Natural killer cell (primary cell): ENCODE measurements at regions not wholly inside any gene's neighbourhood (a gene's known extent, or its start where the extent isn't known, plus 50 kb on each side); places are given as distances from the start of the nearest gene placed in this dataset.

ENCODE experiments used
- ATAC-seq, 3 donors: fragments of 150-1000 bp in 2 of 3; fragments of 200-7000 bp in 1 of 3; cut with Tn5 transposase; 1 replicate in 1 of 3; 2 replicates in 2 of 3; pipeline ENCODE4 v1.10.0; 2021; ENCODE audit warnings: mild to moderate bottlenecking in 2 of 3, moderate library complexity in 2 of 3
- DNase-seq, 2 donors: peaks; one replicate each; pipeline versions ENCODE4 v3.0.0 to v3.0.0-alpha.2; 2013 to 2021; ENCODE audit warnings: mixed read lengths in 1 of 2
- H3K27ac ChIP-seq: one replicate; pipeline ENCODE4 v1.5.1; 2013; ENCODE audit warnings: mild to moderate bottlenecking, low read length
- H3K27me3 ChIP-seq: one replicate; pipeline ENCODE4 v1.6.1; 2013; ENCODE audit warnings: low read length; ENCODE audit not compliant: control insufficient read depth, insufficient read depth
- H3K36me3 ChIP-seq: one replicate; pipeline ENCODE4 v1.6.1; 2013; ENCODE audit warnings: low read length; ENCODE audit not compliant: control insufficient read depth, insufficient read depth
- H3K4me1 ChIP-seq: one replicate; pipeline ENCODE4 v1.6.1; 2013; ENCODE audit warnings: low read length; ENCODE audit not compliant: control insufficient read depth, insufficient read depth
- H3K4me3 ChIP-seq: one replicate; pipeline ENCODE4 v1.5.1; 2013; ENCODE audit warnings: low read length
- H3K9me3 ChIP-seq: one replicate; pipeline ENCODE4 v1.6.1; 2013; ENCODE audit warnings: low read length; ENCODE audit not compliant: control insufficient read depth, insufficient read depth
- H3K27ac Mint-ChIP-seq, 2 donors: one replicate each; pipeline ENCODE4 v1.8.0; 2022; ENCODE audit warnings: mild to moderate bottlenecking in 2 of 2, mixed read lengths in 2 of 2, moderate library complexity in 1 of 2
- H3K27me3 Mint-ChIP-seq, 2 donors: one replicate each; pipeline ENCODE4 v1.8.0; 2022; ENCODE audit warnings: low read depth in 2 of 2, mixed read lengths in 2 of 2
- H3K36me3 Mint-ChIP-seq: one replicate; pipeline ENCODE4 v1.8.0; 2022; ENCODE audit warnings: mixed read lengths
- H3K4me1 Mint-ChIP-seq, 2 donors: one replicate each; pipeline ENCODE4 v1.8.0; 2022; ENCODE audit warnings: mixed read lengths in 2 of 2
- H3K4me3 Mint-ChIP-seq: one replicate; pipeline ENCODE4 v1.8.0; 2022; ENCODE audit warnings: mild to moderate bottlenecking, moderate library complexity, mixed read lengths
- H3K9me3 Mint-ChIP-seq, 2 donors: one replicate each; pipeline ENCODE4 v1.8.0; 2022; ENCODE audit warnings: mixed read lengths in 2 of 2
- CTCF ChIP-seq: fragments of 200-600 bp; IDR thresholded peaks from one replicate; pipeline ENCODE4 v1.8.0; 2022; ENCODE audit warnings: antibody characterized with exemption
- WGBS: methylation state at CpG from one replicate; pipeline ENCODE4 v1.1.7; 2013; ENCODE audit warnings: missing lambda C conversion rate; ENCODE audit not compliant: insufficient coverage; 5-methylcytosine and 5-hydroxymethylcytosine counted together
- intact Hi-C: fragments of 100-400 bp; cut with micrococcal nuclease; formaldehyde crosslinking; loops from one replicate; pipeline ENCODE4 v1.14.2; 2022

DNA sequence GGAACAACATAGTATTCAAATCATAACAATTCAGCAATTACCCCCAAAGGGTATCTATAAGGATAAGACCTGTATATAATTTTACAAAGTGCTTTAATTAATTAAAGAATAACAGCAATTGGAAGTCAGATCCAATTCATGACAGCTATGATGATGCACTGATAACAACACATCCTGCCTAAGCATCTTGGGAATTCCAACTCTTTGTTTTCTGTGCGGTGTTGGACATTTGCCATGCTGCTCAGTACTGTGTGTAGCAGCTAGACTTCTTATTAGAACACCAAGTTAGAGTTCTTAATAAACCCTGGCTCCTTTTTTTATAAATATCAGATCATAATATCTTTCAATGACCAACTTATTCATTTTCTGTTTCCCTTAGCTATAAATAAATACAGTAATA lies 209.0 kb downstream of the SEC61B start:
- no peak for TF ChIP-seq CTCF
- no peak overlapping the region for H3K4me3 Mint-ChIP-seq
- intact Hi-C loops: no loop called here

GRCh38 chr9:99432075-99432474 lies 210.0 kb downstream of the SEC61B start:
- Histone ChIP-seq H3K9me3 (no peaks in the 10 kb centered on the region), H3K27me3 (no peaks in the 10 kb centered on the region), H3K4me1 (peaks cover 11% of the 10 kb centered on the region), H3K27ac (no peak overlapping the region), H3K36me3 (no peaks in the 10 kb centered on the region), H3K4me3 (no peak overlapping the region)
- Mint-ChIP-seq H3K9me3 (no peaks in the 10 kb centered on the region), H3K4me1 (peaks cover 15 to 19% of the 10 kb centered on the region in 2 donors), H3K27ac (peak overlapping the region in 1 of 2 donors; percentile 55), H3K36me3 (no peaks in the 10 kb centered on the region), H3K4me3 (no peak overlapping the region), H3K27me3 (peaks cover 0 to 2% of the 10 kb centered on the region in 2 donors)
- ATAC-seq: no peak
- no peak for DNase-seq
- intact Hi-C loops: no loop called here
- 96% methylated on average over 4 of the region's 4 CpGs for WGBS
- TF ChIP-seq CTCF: no peak

More for the DNA sequence above, 209.0 kb downstream of the SEC61B start:
- WGBS: 94% methylated on average over 1 of the region's 1 CpG
- Histone ChIP-seq H3K27ac (no peak overlapping the region), H3K4me3 (no peak overlapping the region), H3K36me3 (no peaks in the 10 kb centered on the region), H3K27me3 (no peaks in the 10 kb centered on the region), H3K4me1 (peaks cover 11% of the 10 kb centered on the region), H3K9me3 (no peaks in the 10 kb centered on the region)
- no peaks in the 10 kb centered on the region for H3K36me3 Mint-ChIP-seq
- DNase-seq: no peak
- H3K27ac Mint-ChIP-seq: no peak overlapping the region
- H3K9me3 Mint-ChIP-seq: no peaks in the 10 kb centered on the region
- ATAC-seq: no peak
- H3K4me1 Mint-ChIP-seq: peaks cover 15 to 19% of the 10 kb centered on the region in 2 donors
- peaks cover 6 to 7% of the 10 kb centered on the region in 2 donors for H3K27me3 Mint-ChIP-seq

- Mint-ChIP-seq H3K27ac (peak overlapping the region; percentile 57 to 86), H3K9me3 (no peaks in the 10 kb centered on the region), H3K36me3 (no peaks in the 10 kb centered on the region), H3K4me1 (peaks cover 15 to 24% of the 10 kb centered on the region in 2 donors), H3K4me3 (no peak overlapping the region), H3K27me3 (no peaks in the 10 kb centered on the region)
- Histone ChIP-seq H3K4me3 (no peak overlapping the region), H3K4me1 (peaks cover 11% of the 10 kb centered on the region), H3K36me3 (no peaks in the 10 kb centered on the region), H3K27ac (peak overlapping the region; percentile 83), H3K27me3 (no peaks in the 10 kb centered on the region), H3K9me3 (no peaks in the 10 kb centered on the region)
- ATAC-seq: no peak
- 79% methylated on average over 4 of the region's 4 CpGs for WGBS
- intact Hi-C loops: no loop called here
- DNase-seq: no peak
- TF ChIP-seq CTCF: no peak
Observed at GRCh38 chr9:99433095-99433494, 211.0 kb downstream of the SEC61B start.

- H3K36me3 Mint-ChIP-seq: no peaks in the 10 kb centered on the region
- intact Hi-C loops: no loop called here
- peak overlapping the region; percentile 83 for H3K27ac ChIP-seq
- no peaks in the 10 kb centered on the region for H3K9me3 ChIP-seq
- peak; percentile 47 to 70 for DNase-seq
- no peaks in the 10 kb centered on the region for H3K9me3 Mint-ChIP-seq
- ATAC-seq: peak; percentile 93 to 99 (median 96)
- peak overlapping the region; percentile 57 to 86 for H3K27ac Mint-ChIP-seq
- no peak for TF ChIP-seq CTCF
- 16% methylated on average over 3 of the region's 3 CpGs for WGBS
- H3K36me3 ChIP-seq: no peaks in the 10 kb centered on the region
- H3K4me1 Mint-ChIP-seq: peaks cover 15 to 24% of the 10 kb centered on the region in 2 donors
- no peaks in the 10 kb centered on the region for H3K27me3 ChIP-seq
- peaks cover 11% of the 10 kb centered on the region for H3K4me1 ChIP-seq
- no peaks in the 10 kb centered on the region for H3K27me3 Mint-ChIP-seq
- no peak overlapping the region for H3K4me3 Mint-ChIP-seq
- no peak overlapping the region for H3K4me3 ChIP-seq
Observed at GRCh38 chr9:99433555-99433954, 211.5 kb downstream of the SEC61B start.
